ENCODE measurements at regions not wholly inside any gene's neighbourhood (a gene's known extent, or its start where the extent isn't known, plus 50 kb on each side); places are given as distances from the start of the nearest gene placed in this dataset.
A peak's percentile ranks its signal among the peaks of the same experiment; 100 is the strongest.
"Not testable (repeated sequence)": the region's sequence is repeated elsewhere in the genome, so short reads cannot be mapped to it uniquely, and the experiment has no call there.

DNA sequence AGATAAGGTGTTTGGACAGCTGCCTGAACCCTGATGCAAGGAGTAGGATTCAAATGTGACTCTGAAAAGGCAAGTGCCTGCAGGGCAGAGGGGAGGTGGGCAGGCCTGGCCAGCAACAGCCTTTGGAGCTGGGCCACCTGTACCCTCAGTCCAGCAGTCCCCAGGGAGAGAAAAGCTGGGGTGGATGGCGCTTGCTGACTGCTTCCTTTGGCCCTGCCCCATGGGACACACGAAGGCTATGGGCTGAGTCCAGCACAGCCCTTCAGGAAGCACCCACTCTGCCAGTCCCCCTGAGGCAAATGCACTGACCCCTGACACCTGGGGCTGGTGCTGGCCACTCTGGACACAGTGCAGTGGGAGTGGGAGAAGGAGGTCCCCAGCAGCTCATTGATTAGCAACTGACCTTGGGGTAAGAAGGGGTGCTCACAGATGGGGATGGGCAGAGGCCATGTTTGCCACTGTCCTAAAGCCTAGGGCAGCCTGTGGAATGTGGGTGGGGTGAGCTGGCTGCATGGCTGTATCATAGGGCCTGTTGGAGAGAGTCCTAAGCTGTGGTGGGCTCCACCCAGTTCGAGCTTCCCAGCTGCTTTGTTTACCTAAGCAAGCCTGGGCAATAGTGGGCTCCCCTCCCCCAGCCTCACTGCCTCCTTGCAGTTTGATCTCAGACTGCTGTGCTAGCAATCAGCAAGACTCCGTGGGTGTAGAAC is 290.7 kb downstream of the CCDC74A start:
- H3K4me1 Mint-ChIP-seq; H3K27me3 Mint-ChIP-seq; H3K36me3 Mint-ChIP-seq; H3K27ac Mint-ChIP-seq; H3K9me3 Mint-ChIP-seq; DNase-seq; ATAC-seq (ENCODE audit: low read depth in 2 of 2); H3K4me3 Mint-ChIP-seq: not testable (repeated sequence)

DNA sequence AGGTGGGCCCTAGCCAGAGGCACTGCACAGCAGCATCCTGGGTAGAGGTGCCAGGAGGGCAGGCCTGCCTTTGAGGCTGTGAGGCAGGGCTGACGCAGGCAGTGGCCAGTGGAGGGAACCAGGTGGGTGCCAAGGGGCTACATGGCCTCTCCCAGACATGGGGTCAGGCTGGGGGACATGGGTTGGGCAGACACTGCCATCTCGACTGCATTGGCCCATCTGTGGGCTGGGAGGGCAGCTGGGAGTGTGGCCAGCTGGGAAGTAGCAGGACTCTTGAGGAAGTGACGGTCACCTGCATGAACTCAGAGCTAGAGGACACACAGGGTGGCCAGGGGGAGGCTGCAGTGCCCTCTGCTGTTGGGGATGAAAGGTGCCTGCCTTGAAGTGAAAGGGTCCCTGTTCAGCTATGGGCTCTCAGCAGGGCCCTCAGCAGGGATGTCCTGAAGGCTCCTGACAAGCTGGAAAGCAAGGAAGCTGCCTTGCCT is 294.6 kb downstream of the CCDC74A start:
- not testable (repeated sequence) for DNase-seq; ATAC-seq (ENCODE audit: low read depth in 2 of 2); H3K27me3 Mint-ChIP-seq; H3K4me3 Mint-ChIP-seq; H3K27ac Mint-ChIP-seq; H3K9me3 Mint-ChIP-seq; H3K36me3 Mint-ChIP-seq; H3K4me1 Mint-ChIP-seq

DNA sequence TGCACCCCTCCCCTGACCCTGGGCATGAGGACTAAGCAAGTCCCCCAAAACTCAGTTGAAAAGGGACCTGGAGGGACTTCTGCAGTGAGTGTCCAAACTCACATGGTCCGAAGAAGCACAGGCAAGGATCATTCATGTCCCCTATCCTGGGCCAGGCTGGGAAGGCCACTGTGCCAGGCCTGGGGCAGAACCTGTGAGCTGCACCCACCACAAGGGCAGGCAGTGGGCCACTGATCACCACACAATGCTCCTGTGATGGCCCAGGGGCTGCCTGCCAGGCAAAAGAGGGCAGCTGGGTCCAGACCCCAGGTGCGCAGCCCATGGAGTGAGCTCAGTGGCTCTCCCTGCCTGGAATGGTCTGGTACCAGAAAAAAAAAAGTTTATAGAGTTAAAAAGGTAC is 295.4 kb downstream of the CCDC74A start:
- not testable (repeated sequence) for H3K27me3 Mint-ChIP-seq; H3K9me3 Mint-ChIP-seq; H3K36me3 Mint-ChIP-seq; H3K4me3 Mint-ChIP-seq; DNase-seq; ATAC-seq (ENCODE audit: low read depth in 2 of 2); H3K4me1 Mint-ChIP-seq
- H3K27ac Mint-ChIP-seq = peak overlapping the region in 1 of 6 donors; percentile 11

DNA sequence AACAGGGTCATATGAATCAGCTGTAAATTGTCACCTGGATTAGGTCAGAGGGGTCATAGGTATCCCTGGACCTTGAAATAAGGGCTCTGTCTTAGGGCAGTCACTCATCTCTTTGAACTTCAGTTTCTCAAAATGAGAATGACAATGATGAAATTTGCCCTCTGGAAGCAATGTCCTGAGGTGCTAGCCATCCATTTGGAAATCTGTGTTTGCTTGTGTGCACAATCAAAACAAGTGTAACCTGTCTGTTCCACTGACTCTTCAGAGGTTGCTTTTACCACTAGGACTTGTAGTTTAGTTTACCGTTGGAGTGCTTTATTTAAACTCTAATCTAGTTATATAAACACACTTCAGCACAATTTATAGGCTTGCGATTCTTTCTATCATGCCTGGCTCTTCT is 297.3 kb downstream of the CCDC74A start:
- not testable (repeated sequence) for H3K9me3 Mint-ChIP-seq; DNase-seq; H3K36me3 Mint-ChIP-seq; H3K27ac Mint-ChIP-seq; ATAC-seq (ENCODE audit: low read depth in 2 of 2); H3K4me1 Mint-ChIP-seq; H3K27me3 Mint-ChIP-seq; H3K4me3 Mint-ChIP-seq

DNA sequence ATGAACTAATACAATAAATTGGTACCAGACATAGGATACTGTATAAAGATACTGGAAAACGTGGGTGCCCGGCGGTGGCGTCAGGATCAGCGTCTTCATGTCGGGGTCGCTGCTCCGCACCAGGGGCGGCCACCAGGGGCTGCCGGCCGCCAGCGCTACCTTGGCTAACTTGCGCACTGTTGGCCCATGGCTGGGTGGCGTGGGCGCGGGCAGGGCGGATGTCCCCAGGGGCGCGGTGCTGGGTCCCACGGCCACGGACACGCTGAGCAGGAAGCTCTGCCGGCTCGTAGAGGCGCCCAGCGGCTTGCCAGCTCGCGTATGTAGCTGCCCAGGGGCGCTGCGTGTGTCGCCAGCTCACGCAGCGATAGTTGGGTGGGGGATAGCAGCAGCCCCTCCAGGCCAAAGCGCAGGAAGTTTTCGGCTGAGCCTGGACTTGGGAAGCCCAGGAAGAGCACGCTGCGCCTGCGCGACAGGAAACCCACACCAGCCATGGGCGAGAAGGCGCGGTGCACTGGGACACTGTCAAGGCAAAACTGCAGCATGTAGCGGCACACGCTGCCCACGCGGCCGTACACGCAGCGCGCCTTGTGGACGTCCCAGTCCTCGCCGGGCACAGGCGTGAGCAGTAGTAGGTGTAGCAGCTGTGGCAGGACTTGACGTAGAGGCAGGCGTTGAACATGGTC is 299.9 kb downstream of the CCDC74A start:
- peaks cover 0 to 3% (median 0%) of the 10 kb centered on the region in 3 donors for H3K4me1 Mint-ChIP-seq
- H3K36me3 Mint-ChIP-seq = no peaks in the 10 kb centered on the region
- H3K9me3 Mint-ChIP-seq = peaks cover 0 to 2% (median 0%) of the 10 kb centered on the region in 7 donors
- no peak for DNase-seq
- ATAC-seq (ENCODE audit: low read depth in 2 of 2) = no peak
- no peak overlapping the region for H3K4me3 Mint-ChIP-seq
- H3K27me3 Mint-ChIP-seq = peaks cover 0 to 5% (median 0%) of the 10 kb centered on the region in 3 donors
- H3K27ac Mint-ChIP-seq = no peak overlapping the region

DNA sequence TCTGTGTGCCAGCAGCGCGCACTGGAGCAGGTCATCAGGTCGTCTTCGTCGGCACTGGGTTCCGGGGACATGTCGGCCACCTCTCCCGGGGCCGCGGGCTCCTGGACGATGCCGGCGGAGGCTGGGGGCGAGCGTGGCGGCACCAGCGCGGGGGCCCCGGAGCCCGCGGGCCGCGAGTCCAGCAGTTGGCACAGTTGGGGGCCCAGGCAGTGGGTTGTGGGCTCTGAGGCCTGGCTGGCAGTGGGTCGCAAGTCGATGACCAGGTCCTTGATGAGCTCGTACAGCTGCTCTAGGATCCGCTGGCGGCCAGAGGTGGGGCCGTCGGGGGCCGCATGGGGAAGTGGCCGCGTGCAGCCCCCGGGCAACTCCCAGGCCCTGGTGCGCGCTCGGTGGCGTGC is 300.5 kb downstream of the CCDC74A start:
- DNase-seq = no peak
- Mint-ChIP-seq H3K27ac (no peak overlapping the region), H3K9me3 (peaks cover 0 to 2% (median 0%) of the 10 kb centered on the region in 7 donors), H3K4me1 (peaks cover 0 to 3% (median 0%) of the 10 kb centered on the region in 3 donors), H3K36me3 (no peaks in the 10 kb centered on the region), H3K27me3 (peaks cover 0 to 5% (median 0%) of the 10 kb centered on the region in 3 donors), H3K4me3 (no peak overlapping the region)
- no peak for ATAC-seq (ENCODE audit: low read depth in 2 of 2)

DNA sequence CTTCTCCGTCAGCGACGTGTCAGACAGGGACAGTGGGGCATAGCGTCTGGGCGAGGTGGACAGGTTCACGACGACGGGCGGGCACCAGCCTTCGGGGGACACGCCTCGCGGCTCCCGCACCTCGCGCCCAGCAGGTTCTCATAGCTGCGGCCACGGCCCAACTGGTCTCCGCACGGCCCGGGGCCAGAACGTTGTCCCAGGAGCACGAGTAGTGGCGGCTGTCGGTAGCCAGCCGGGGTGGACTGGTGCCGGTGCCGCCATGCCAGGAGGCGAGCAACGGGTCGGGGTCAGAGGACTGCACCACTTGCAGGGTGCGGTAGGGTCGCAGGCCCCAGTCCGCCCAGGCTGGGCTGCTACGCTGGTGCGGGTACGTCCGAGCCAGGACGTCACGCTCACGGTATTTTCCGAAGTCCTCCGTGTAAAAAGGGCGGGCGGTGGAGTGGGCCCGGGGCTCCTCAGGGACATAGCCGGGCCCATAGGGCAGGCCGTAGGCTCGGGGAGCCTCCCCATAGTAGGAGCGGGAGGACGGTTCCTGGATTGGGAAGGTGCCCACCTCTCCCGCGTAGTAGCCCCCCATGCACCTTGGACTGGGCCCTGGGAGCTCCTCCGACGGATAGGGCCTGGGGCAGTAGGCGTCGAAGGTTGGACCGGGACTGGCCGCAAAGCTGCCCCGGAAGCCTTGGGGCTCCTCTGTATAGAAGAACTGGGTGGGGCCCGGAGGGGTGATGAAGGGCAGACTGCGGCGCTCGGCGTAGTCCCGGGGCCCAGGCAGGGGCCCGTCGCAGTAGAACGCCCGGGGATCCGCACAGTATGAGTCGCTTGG is 301.2 kb downstream of the CCDC74A start:
- not testable (repeated sequence) for H3K36me3 Mint-ChIP-seq; H3K27me3 Mint-ChIP-seq; H3K9me3 Mint-ChIP-seq; DNase-seq; ATAC-seq (ENCODE audit: low read depth in 2 of 2); H3K4me1 Mint-ChIP-seq; H3K27ac Mint-ChIP-seq; H3K4me3 Mint-ChIP-seq

DNA sequence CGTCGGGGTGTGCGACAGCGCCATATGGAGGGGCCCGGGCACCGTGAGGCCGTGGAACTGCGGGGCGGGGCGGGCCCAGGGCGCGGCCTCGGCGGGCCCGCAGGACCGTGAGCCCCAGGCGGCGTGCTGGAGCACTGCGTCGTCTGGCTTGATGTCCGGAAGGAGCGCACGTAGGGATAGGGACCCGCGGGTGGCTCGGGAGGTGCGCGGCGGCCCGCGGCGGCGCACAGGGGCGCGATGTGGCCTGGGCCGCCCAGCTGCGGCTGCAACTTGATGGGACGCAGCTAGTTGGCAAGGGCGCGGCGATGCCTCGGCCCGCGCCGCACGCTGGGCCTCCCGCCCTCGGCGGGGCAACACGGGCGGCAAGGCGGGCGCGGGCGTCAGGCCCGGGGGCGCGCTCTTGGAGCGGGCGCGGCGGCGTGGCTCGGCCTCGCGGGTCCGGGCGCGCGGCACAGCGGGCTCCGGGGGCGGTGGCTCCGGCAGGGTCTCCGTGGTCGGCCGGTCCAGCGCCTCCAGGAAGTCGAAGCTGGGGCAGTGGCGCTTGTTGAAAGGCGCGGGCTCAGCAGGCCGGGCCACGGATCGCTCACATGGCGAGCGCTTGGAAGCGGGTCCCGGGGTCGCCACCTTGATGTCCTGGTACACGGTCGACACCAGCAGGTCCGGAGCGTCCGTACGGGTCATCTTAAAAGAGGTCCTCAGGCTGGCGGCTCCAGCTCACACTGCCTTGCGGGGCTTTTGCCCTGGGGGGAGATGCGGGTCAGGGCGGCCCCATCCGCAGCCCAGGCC is 302.0 kb downstream of the CCDC74A start:
- DNase-seq; H3K36me3 Mint-ChIP-seq; H3K27ac Mint-ChIP-seq; H3K4me1 Mint-ChIP-seq; ATAC-seq (ENCODE audit: low read depth in 2 of 2); H3K4me3 Mint-ChIP-seq; H3K9me3 Mint-ChIP-seq; H3K27me3 Mint-ChIP-seq: not testable (repeated sequence)

DNA sequence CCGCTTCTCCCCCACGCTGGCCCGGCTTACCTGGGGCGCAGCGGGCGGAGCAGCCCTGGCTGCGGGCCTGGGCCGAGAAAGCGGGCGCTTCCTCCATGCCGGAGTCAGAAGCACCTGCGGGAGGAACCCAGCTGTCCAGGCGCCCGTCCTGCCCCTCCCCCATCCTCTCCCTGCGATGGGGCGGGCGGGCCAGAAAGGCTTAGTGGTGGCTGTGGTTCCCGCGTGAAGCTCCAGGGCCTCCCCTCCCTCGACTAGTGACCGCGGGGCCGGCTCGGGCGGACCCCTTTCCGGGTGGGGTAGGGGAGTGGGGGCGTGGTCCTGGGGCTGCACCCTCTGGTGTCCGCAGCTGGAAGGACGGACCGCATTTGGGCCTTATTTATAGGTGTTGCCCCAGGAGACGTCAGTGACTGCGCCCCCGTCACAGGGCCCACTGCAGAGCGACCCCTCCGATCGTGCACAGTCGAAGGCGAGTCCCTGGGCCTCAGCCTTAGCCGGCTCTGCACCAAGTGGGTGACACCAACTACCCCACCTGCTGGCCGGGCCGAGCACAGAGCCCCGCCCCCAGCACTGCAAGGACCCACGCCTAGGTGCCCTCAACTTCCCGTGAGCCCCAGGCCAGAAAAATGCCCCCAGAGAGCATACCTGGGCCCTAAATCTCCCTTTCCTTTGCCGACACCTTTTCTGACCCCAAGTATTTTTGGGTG is 302.7 kb downstream of the CCDC74A start:
- not testable (repeated sequence) for H3K27me3 Mint-ChIP-seq; H3K9me3 Mint-ChIP-seq; H3K4me3 Mint-ChIP-seq; ATAC-seq (ENCODE audit: low read depth in 2 of 2); H3K27ac Mint-ChIP-seq; DNase-seq; H3K36me3 Mint-ChIP-seq; H3K4me1 Mint-ChIP-seq

DNA sequence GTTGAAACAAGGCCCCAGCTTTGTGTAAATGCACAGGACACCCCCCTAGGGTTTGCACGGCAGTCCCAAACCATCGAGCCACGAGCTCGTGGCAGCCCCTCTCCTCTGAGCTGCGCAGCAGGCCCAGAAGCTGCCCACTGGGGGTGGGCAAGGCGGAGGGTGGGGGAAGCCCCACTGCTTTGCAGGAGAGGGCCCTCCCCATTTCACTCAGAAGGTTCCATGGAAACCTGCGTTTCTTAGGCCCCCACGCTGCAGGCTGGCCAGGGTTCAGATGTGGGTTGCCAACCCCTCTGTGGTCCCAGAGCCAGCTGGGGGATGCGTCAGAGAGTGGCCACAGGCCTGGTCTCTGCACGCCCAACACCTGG is 303.2 kb downstream of the CCDC74A start:
- not testable (repeated sequence) for H3K4me1 Mint-ChIP-seq; ATAC-seq (ENCODE audit: low read depth in 2 of 2); H3K27ac Mint-ChIP-seq; H3K36me3 Mint-ChIP-seq; H3K4me3 Mint-ChIP-seq; H3K27me3 Mint-ChIP-seq; H3K9me3 Mint-ChIP-seq; DNase-seq

DNA sequence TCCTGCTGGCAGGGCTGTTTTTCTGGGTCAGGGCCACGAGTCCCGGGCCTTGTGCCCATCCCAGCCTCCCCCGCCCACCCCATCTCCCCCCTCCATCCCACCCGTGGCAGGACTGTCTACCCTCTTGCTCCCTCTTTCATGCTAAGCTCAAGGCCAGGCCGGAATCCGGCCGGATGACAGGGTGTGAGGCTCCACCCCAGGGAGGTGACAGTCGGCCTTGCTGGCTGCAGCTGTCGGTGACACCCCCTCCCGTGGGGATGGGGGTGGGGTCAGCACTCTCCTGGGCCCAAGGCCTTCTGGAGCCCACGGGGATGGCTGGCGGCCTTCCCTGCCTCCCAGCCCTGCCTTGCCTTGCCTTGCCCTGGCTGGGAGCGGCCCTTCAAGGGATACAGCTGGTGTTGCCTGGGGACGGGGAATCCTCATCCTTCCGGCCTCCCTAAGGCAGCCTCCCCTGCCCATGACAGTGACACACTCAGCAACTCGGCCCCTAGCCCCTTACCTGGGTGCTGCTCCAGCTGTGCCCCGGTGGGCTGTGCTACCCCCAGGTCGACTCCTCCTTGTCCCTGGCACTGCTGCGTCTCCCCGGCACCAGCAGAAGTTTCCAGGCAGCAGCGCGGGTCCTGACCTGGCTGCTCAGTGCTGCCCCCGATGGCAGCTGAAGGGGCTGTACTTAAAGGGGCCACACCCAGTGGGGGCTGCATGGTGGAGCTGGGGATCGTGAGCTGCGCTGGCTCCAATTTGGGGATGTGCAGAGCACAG is 303.9 kb downstream of the CCDC74A start:
- DNase-seq, H3K9me3 Mint-ChIP-seq, H3K4me3 Mint-ChIP-seq, H3K36me3 Mint-ChIP-seq, H3K27me3 Mint-ChIP-seq, H3K4me1 Mint-ChIP-seq, H3K27ac Mint-ChIP-seq: not testable (repeated sequence)
- peak; percentile 32 to 33 for ATAC-seq (ENCODE audit: low read depth in 2 of 2)

DNA sequence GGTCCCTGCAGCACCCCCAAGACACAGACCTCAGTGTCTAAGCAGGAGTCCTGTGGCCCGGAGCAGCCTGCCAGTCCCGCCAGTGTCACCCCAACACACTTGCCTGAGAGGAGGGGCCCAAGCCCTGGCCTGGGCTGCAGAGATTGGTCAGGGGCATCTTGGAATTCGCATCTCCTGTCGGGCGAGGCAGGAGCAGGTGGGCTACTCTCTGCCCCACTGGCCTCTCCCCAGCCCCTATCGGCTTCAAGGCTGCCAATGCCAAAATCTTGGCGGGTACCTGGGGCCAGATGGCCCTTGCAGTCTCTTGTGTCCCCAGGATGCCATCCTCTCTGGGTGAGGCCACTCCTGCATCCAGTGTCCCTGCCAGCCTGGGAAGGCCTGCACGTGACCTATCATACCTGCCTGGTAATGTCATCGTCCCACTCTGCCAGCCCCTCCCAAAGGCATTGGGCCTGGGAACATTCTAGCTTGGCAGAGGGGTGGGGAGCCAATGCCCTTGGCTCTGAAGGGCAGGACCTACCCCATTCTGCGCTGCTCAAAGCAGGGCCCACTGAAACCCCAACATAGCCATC is 304.6 kb downstream of the CCDC74A start:
- not testable (repeated sequence) for H3K9me3 Mint-ChIP-seq; H3K4me3 Mint-ChIP-seq; H3K4me1 Mint-ChIP-seq; H3K36me3 Mint-ChIP-seq; H3K27ac Mint-ChIP-seq; ATAC-seq (ENCODE audit: low read depth in 2 of 2); DNase-seq
- H3K27me3 Mint-ChIP-seq = peaks cover 0 to 15% (median 11%) of the 10 kb centered on the region in 3 donors
